GM12865 (cell line): ENCODE measurements at regions not wholly inside any gene's neighbourhood (a gene's known extent, or its start where the extent isn't known, plus 50 kb on each side); places are given as distances from the start of the nearest gene placed in this dataset.

ENCODE experiments used
- DNase-seq: peaks from one replicate; pipeline ENCODE4 v3.0.0; 2010; ENCODE audit warnings: low read depth
- H3K4me3 ChIP-seq: 2 replicates; pipeline ENCODE4 v1.5.1; 2011; ENCODE audit warnings: mild to moderate bottlenecking, low read depth, low read length, control low read depth
- CTCF ChIP-seq: IDR thresholded peaks from 2 replicates; pipeline ENCODE4 v1.5.1; 2011; ENCODE audit warnings: low read length, control low read depth, low read depth, inconsistent platforms; ENCODE audit not compliant: insufficient read depth; ENCODE audit errors: missing control alignments

GRCh38 chr15:96014939-96015338 lies 315.6 kb upstream of the NR2F2 start:
- H3K4me3 ChIP-seq, result no peak overlapping the region
- DNase-seq, result no peak
- no peak for TF ChIP-seq CTCF

- H3K4me3 ChIP-seq, result no peak overlapping the region
- TF ChIP-seq CTCF, result no peak
- no peak for DNase-seq
Measured at GRCh38 chr15:96019114-96019513, 311.4 kb upstream of the NR2F2 start.

GRCh38 chr15:96020133-96020532 lies 310.4 kb upstream of the NR2F2 start:
- DNase-seq, result no peak
- H3K4me3 ChIP-seq, result no peak overlapping the region
- TF ChIP-seq CTCF, result no peak

GRCh38 chr15:96020797-96021196 lies 309.7 kb upstream of the NR2F2 start:
- no peak for TF ChIP-seq CTCF
- no peak for DNase-seq
- no peak overlapping the region for H3K4me3 ChIP-seq

- H3K4me3 ChIP-seq, result no peak overlapping the region
- DNase-seq, result no peak
- no peak for TF ChIP-seq CTCF
Measured at GRCh38 chr15:96023081-96023480, 307.4 kb upstream of the NR2F2 start.

- no peak for TF ChIP-seq CTCF
- H3K4me3 ChIP-seq, result no peak overlapping the region
- DNase-seq, result no peak
Measured at GRCh38 chr15:96027501-96027900, 303.0 kb upstream of the NR2F2 start.

GRCh38 chr15:96028620-96029019 lies 301.9 kb upstream of the NR2F2 start:
- DNase-seq, result no peak
- TF ChIP-seq CTCF, result no peak
- no peak overlapping the region for H3K4me3 ChIP-seq
